Activated T-cell treated with anti-CD3 and anti-CD28 coated beads, Interleukin-2, amount 50 U/mL, for 72 hours (primary cell): ENCODE measurements at regions not wholly inside any gene's neighbourhood (a gene's known extent, or its start where the extent isn't known, plus 50 kb on each side); places are given as distances from the start of the nearest gene placed in this dataset.

Source experiments
- ATAC-seq, 2 donors: fragments of 150-1000 bp; cut with Tn5 transposase; replicated peaks in 1 of 2; 2 replicates each; pipeline ENCODE4 v1.10.0; 2021; ENCODE audit warnings: moderate library complexity in 2 of 2, mild to moderate bottlenecking in 1 of 2
- DNase-seq, 2 donors: peaks; one replicate each; pipeline ENCODE4 v3.0.0; 2021 to 2022; ENCODE audit warnings: mixed read lengths in 1 of 2
- H3K27ac Mint-ChIP-seq: one replicate; pipeline ENCODE4 v1.8.0; 2022; ENCODE audit warnings: mild to moderate bottlenecking, moderate library complexity, mixed read lengths
- H3K27me3 Mint-ChIP-seq: one replicate; pipeline ENCODE4 v1.8.0; 2022; ENCODE audit warnings: low read depth, mixed read lengths
- H3K36me3 Mint-ChIP-seq, 2 donors: one replicate each; pipeline ENCODE4 v1.8.0; 2022; ENCODE audit warnings: mixed read lengths in 2 of 2, mild to moderate bottlenecking in 1 of 2; ENCODE audit not compliant: insufficient read depth in 2 of 2
- H3K4me1 Mint-ChIP-seq: one replicate; pipeline ENCODE4 v1.8.0; 2022; ENCODE audit warnings: low read depth, mixed read lengths
- H3K4me3 Mint-ChIP-seq, 2 donors: one replicate each; pipeline ENCODE4 v1.8.0; 2022; ENCODE audit warnings: mild to moderate bottlenecking in 2 of 2, mixed read lengths in 2 of 2, moderate library complexity in 2 of 2
- H3K9me3 Mint-ChIP-seq, 2 donors: one replicate each; pipeline ENCODE4 v1.8.0; 2022; ENCODE audit warnings: mixed read lengths in 2 of 2

- peaks cover 4 to 6% of the 10 kb centered on the region in 2 donors for H3K9me3 Mint-ChIP-seq
- peaks cover 67% of the 10 kb centered on the region for H3K4me1 Mint-ChIP-seq
- no peak overlapping the region for H3K4me3 Mint-ChIP-seq
- ATAC-seq = no peak
- peak overlapping the region; percentile 0 for H3K27ac Mint-ChIP-seq
- DNase-seq = no peak
- H3K27me3 Mint-ChIP-seq = no peaks in the 10 kb centered on the region
- peaks cover 0 to 2% of the 10 kb centered on the region in 2 donors for H3K36me3 Mint-ChIP-seq
These were observed 79.4 kb upstream of the HIF1A start for GRCh38 chr14:61615743-61616523.

- H3K4me1 Mint-ChIP-seq = peaks cover 70% of the 10 kb centered on the region
- no peak overlapping the region for H3K27ac Mint-ChIP-seq
- H3K36me3 Mint-ChIP-seq = peaks cover 3 to 6% of the 10 kb centered on the region in 2 donors
- DNase-seq (no peak), ATAC-seq (no peak)
- peaks cover 7 to 9% of the 10 kb centered on the region in 2 donors for H3K9me3 Mint-ChIP-seq
- no peaks in the 10 kb centered on the region for H3K27me3 Mint-ChIP-seq
- no peak overlapping the region for H3K4me3 Mint-ChIP-seq
These were observed 78.7 kb upstream of the HIF1A start for GRCh38 chr14:61616524-61617185.

GRCh38 chr14:61618448-61618847 lies 76.9 kb upstream of the HIF1A start:
- H3K27me3 Mint-ChIP-seq = no peaks in the 10 kb centered on the region
- H3K4me1 Mint-ChIP-seq = peaks cover 74% of the 10 kb centered on the region
- peaks cover 7 to 12% of the 10 kb centered on the region in 2 donors for H3K9me3 Mint-ChIP-seq
- DNase-seq (no peak), ATAC-seq (no peak)
- H3K27ac Mint-ChIP-seq = no peak overlapping the region
- H3K36me3 Mint-ChIP-seq = peaks cover 6 to 8% of the 10 kb centered on the region in 2 donors
- no peak overlapping the region for H3K4me3 Mint-ChIP-seq

GRCh38 chr14:61619494-61619893 lies 75.8 kb upstream of the HIF1A start:
- Mint-ChIP-seq H3K4me3 (no peak overlapping the region), H3K9me3 (peaks cover 7 to 12% of the 10 kb centered on the region in 2 donors), H3K36me3 (peaks cover 6 to 8% of the 10 kb centered on the region in 2 donors), H3K4me1 (peaks cover 85% of the 10 kb centered on the region), H3K27ac (no peak overlapping the region), H3K27me3 (no peaks in the 10 kb centered on the region)
- no peak for ATAC-seq
- no peak for DNase-seq

- peak; percentile 38 to 50 for DNase-seq
These were observed 75.0 kb upstream of the HIF1A start for GRCh38 chr14:61620130-61620946.

GRCh38 chr14:61621444-61621843 lies 73.9 kb upstream of the HIF1A start:
- peaks cover 87% of the 10 kb centered on the region for H3K4me1 Mint-ChIP-seq
- H3K9me3 Mint-ChIP-seq = peaks cover 7 to 17% of the 10 kb centered on the region in 2 donors
- H3K27me3 Mint-ChIP-seq = no peaks in the 10 kb centered on the region
- peaks cover 6 to 8% of the 10 kb centered on the region in 2 donors for H3K36me3 Mint-ChIP-seq
- peak overlapping the region; percentile 45 for H3K27ac Mint-ChIP-seq
- peak overlapping the region; percentile 20 to 55 for H3K4me3 Mint-ChIP-seq
- DNase-seq (peak; percentile 51 to 67), ATAC-seq (peak; percentile 65 to 70)

More at GRCh38 chr14:61620130-61620946, 75.0 kb upstream of the HIF1A start:
- peak; percentile 73 to 80 for ATAC-seq
- Mint-ChIP-seq H3K27me3 (no peaks in the 10 kb centered on the region), H3K36me3 (peaks cover 6 to 8% of the 10 kb centered on the region in 2 donors), H3K4me3 (peak overlapping the region; percentile 31 to 58), H3K9me3 (peaks cover 7 to 12% of the 10 kb centered on the region in 2 donors), H3K27ac (peak overlapping the region; percentile 45), H3K4me1 (peaks cover 92% of the 10 kb centered on the region)

- H3K9me3 Mint-ChIP-seq = peaks cover 7 to 18% of the 10 kb centered on the region in 2 donors
- H3K4me1 Mint-ChIP-seq = peaks cover 81% of the 10 kb centered on the region
- DNase-seq (no peak), ATAC-seq (no peak)
- H3K27ac Mint-ChIP-seq = peak overlapping the region; percentile 25
- H3K36me3 Mint-ChIP-seq = peaks cover 6 to 8% of the 10 kb centered on the region in 2 donors
- peak overlapping the region in 1 of 2 donors; percentile 20 for H3K4me3 Mint-ChIP-seq
- no peaks in the 10 kb centered on the region for H3K27me3 Mint-ChIP-seq
These were observed 73.3 kb upstream of the HIF1A start for GRCh38 chr14:61622051-61622450.

GRCh38 chr14:61623927-61624326 lies 71.4 kb upstream of the HIF1A start:
- peaks cover 63% of the 10 kb centered on the region for H3K4me1 Mint-ChIP-seq
- peaks cover 4 to 8% of the 10 kb centered on the region in 2 donors for H3K36me3 Mint-ChIP-seq
- peak; percentile 58 to 61 for ATAC-seq

GRCh38 chr14:61625165-61625564 lies 70.1 kb upstream of the HIF1A start:
- ATAC-seq = no peak
- Mint-ChIP-seq H3K9me3 (peaks cover 6 to 12% of the 10 kb centered on the region in 2 donors), H3K27me3 (no peaks in the 10 kb centered on the region), H3K4me1 (peaks cover 51% of the 10 kb centered on the region), H3K36me3 (peaks cover 4 to 8% of the 10 kb centered on the region in 2 donors), H3K27ac (no peak overlapping the region), H3K4me3 (peak overlapping the region in 1 of 2 donors; percentile 15)
- DNase-seq = peak in 1 of 2 donors; percentile 14

More at GRCh38 chr14:61623927-61624326, 71.4 kb upstream of the HIF1A start:
- Mint-ChIP-seq H3K27ac (no peak overlapping the region), H3K4me3 (peak overlapping the region; percentile 2 to 6), H3K27me3 (no peaks in the 10 kb centered on the region), H3K9me3 (peaks cover 6 to 12% of the 10 kb centered on the region in 2 donors)
- no peak for DNase-seq

GRCh38 chr14:61627612-61628011 lies 67.7 kb upstream of the HIF1A start:
- Mint-ChIP-seq H3K4me3 (no peak overlapping the region), H3K27me3 (no peaks in the 10 kb centered on the region), H3K36me3 (no peaks in the 10 kb centered on the region), H3K27ac (no peak overlapping the region), H3K4me1 (peaks cover 26% of the 10 kb centered on the region), H3K9me3 (peaks cover 2 to 6% of the 10 kb centered on the region in 2 donors)
- no peak for ATAC-seq
- no peak for DNase-seq

GRCh38 chr14:61628016-61628725 lies 67.1 kb upstream of the HIF1A start:
- no peak for ATAC-seq
- Mint-ChIP-seq H3K9me3 (peaks cover 2 to 6% of the 10 kb centered on the region in 2 donors), H3K4me3 (no peak overlapping the region), H3K4me1 (peaks cover 25% of the 10 kb centered on the region), H3K36me3 (no peaks in the 10 kb centered on the region), H3K27ac (no peak overlapping the region), H3K27me3 (no peaks in the 10 kb centered on the region)
- DNase-seq = no peak

GRCh38 chr14:61630399-61631044 lies 64.8 kb upstream of the HIF1A start:
- ATAC-seq (no peak), DNase-seq (no peak)
- peaks cover 2 to 6% of the 10 kb centered on the region in 2 donors for H3K9me3 Mint-ChIP-seq

More at GRCh38 chr14:61630399-61631044, 64.8 kb upstream of the HIF1A start:
- H3K4me3 Mint-ChIP-seq = no peak overlapping the region
- no peaks in the 10 kb centered on the region for H3K36me3 Mint-ChIP-seq
- H3K27me3 Mint-ChIP-seq = no peaks in the 10 kb centered on the region
- no peak overlapping the region for H3K27ac Mint-ChIP-seq
- peaks cover 4% of the 10 kb centered on the region for H3K4me1 Mint-ChIP-seq
